ENCODE measurements at regions not wholly inside any gene's neighbourhood (a gene's known extent, or its start where the extent isn't known, plus 50 kb on each side); places are given as distances from the start of the nearest gene placed in this dataset.

DNA sequence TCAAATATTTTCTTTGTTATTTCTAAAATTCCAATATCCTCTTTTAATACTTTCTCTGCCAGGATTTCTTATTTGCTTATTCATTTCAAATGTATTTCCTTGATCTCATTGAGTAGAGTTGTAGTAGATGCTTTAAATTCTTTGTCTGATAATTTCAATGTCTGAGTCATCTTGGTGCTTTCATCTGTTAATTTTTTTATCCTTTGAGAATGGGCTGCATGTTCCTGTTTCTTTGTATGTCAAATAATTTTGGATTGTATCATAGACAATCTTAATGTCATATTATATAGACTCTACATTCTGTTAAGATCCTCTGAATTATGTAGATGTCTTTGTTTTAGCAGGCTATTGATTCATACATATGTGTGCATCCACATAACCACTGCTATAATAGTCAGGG, 57.5 kb downstream of the MYEOV start:
- TF ChIP-seq CTCF (IDR thresholded peaks at IDR 0.05) = no peak
- TF ChIP-seq EZH2 (IDR thresholded peaks at IDR 0.05) = no peak
- TF ChIP-seq EZH2phosphoT487 (IDR thresholded peaks at IDR 0.05) = no peak
